ENCODE measurements at regions not wholly inside any gene's neighbourhood (a gene's known extent, or its start where the extent isn't known, plus 50 kb on each side); places are given as distances from the start of the nearest gene placed in this dataset.

DNA sequence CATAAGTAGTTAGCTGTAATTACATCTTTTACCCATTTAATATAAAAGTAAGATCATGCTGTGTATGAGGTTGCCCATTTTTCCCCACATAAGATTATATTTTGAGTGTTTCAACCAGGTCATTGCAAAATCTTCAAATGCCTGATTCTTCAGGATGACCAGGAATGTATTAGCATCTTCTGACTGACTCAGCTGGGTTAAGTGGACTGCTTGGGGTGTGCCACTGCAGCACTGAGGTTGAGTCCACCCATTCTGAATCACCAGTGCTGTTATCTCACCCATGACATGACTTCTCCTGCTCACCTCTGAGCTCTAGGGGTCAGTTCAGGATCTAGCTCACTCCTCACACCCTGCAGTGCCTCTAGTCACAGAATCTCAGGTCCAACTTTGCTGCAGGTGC is 576.7 kb upstream of the ZEB2 start:
- no peak for DNase-seq (ENCODE audit: low spot score)

DNA sequence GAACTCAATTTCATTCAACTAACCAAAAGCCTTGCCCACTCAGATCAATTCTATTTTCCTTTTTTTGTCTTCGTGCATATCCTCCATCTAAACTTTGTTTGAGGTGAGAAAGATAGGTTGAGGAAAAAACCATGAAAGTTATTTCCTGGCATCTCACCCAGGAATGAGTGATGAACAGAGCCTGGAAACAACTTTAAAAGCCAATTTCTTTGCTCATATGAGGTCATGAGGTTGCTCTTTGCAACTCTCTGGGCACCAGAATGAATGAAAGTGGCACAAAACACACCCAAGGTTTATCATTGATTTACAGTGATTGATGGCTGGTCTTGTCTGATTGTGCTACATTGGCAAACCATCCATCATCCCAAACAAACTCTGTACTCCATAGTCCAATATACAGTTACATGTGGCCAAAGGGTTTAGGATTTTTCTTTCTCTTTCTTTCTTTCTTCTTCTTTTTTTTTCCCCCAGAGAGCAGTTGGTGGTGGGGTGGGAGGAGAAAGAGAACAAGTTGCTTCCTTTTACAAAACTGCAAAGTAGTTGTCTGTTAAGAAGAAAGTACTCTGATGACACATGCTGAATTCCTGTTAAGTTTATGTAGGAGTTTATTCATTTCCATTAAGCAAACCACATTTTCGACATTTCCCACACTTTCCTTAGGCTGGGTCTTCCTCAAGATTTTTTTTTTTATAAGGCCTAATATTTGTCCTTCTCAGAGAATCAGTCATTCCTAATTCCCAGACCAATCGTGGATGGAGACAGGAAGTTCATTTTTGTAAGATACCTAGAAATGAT is 575.9 kb upstream of the ZEB2 start:
- no peak for DNase-seq (ENCODE audit: low spot score)

- no peak for DNase-seq (ENCODE audit: low spot score)
Measured at GRCh38 chr2:145094370-145094769, 574.5 kb upstream of the ZEB2 start.

- no peak for DNase-seq (ENCODE audit: low spot score)
Measured at GRCh38 chr2:145091967-145092366, 572.0 kb upstream of the ZEB2 start.

DNA sequence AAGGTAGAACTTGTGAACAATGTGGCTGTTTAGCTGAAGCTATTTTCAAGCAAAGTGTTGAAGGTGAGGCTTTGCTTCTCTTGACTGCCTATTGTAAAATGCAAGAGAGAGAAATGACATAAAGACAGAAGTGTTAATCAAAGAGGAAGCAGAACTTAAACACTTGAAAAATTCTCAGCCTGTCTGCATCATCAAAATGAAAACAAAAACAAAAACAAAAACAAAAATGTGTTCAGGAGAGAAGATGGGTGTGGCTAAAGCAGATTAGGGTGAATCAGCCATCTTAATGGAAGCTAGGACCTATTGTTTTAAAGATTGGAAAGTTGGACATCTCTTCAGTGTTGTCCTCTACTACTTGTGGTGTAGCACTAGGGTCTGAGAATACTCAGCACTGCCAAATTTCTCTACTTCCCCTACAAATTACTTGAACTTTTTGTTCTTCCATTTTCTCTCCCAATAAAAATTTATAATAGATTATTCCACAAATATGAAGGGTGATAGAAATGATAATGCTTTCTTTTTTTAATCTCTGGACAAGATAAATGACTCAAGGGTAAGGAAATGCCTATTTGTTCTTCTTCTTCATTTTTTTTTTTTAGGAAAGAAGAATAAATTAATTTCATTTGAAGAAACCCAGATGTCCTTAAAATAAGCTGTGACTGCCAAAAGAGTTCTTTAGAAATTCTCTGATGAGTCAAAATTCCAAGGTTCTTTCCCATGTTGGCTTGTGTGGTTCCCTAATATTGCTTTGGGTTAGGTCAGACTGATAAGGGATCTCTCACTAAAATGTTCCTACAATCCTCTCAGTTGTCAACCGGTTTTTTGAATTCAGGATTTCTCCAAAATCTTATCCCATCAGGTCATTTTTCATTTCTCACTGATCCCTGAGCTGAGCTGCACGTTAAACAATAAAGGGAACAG is 571.2 kb upstream of the ZEB2 start:
- DNase-seq (ENCODE audit: low spot score): no peak

- DNase-seq (ENCODE audit: low spot score): no peak
Measured at GRCh38 chr2:145088756-145089155, 568.8 kb upstream of the ZEB2 start.

- no peak for DNase-seq (ENCODE audit: low spot score)
Measured at GRCh38 chr2:145086910-145087309, 567.0 kb upstream of the ZEB2 start.

- DNase-seq (ENCODE audit: low spot score): no peak
Measured at GRCh38 chr2:145085612-145086011, 565.7 kb upstream of the ZEB2 start.

DNA sequence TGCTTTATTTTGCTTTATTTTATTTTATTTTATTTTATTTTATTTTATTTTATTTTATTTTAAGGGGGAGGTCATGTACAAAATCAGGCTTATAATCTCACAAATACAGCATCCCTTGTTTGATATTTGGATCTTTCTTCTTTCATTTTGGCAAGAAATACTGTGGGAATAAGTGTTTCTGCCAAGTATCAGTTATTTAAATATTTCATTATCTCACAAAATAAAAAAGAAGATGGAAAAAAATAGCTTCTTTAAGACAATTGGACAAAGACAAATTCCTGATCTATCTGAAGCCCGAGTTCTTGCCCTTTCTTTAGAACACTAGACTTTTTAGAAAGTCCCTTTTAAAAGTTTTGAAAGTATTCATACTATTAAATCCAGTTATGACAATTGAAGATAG is 560.5 kb upstream of the ZEB2 start:
- no peak for DNase-seq (ENCODE audit: low spot score)

- DNase-seq (ENCODE audit: low spot score): no peak
Measured at GRCh38 chr2:145079641-145080040, 559.7 kb upstream of the ZEB2 start.

GRCh38 chr2:145078923-145079322 is 559.0 kb upstream of the ZEB2 start:
- DNase-seq (ENCODE audit: low spot score): no peak

DNA sequence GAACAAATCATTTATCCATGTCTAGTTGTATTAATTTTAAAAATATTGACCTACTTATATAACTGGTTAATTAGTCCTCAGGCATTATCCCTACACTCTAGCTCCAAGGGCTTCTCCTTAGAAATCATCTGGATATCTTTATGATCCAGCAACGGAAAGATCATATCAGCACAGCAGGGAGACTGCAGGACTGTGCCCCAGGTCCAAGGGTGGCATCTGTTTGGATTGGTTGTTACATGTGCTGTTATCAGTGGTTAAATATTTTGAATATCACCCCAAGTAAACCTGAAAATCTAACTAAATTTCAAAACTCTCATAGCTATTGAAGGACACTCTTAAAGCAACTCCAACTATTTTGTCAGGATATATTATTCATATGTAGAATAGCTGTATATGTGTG is 556.2 kb upstream of the ZEB2 start:
- no peak for DNase-seq (ENCODE audit: low spot score)

- DNase-seq (ENCODE audit: low spot score): no peak
Measured at GRCh38 chr2:145075454-145076062, 555.6 kb upstream of the ZEB2 start.

DNA sequence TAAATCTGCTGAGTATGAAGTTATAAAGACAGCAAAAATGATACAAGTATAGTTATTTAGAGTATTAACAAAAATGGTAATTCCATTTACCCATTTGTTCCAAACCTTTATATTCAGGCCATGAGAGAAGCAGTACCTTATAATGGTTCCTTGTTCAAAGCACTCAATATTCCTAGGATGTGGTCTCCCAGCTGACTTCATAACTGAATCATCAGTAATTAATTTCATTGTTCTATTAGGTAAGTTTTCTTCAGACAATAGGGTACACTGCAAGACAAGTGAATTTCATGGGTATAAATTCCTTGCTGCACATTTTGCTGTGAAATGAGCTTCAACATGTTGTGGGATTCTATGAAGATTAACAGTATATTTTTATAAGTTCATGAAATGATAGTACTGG is 550.8 kb upstream of the ZEB2 start:
- DNase-seq (ENCODE audit: low spot score): no peak

DNA sequence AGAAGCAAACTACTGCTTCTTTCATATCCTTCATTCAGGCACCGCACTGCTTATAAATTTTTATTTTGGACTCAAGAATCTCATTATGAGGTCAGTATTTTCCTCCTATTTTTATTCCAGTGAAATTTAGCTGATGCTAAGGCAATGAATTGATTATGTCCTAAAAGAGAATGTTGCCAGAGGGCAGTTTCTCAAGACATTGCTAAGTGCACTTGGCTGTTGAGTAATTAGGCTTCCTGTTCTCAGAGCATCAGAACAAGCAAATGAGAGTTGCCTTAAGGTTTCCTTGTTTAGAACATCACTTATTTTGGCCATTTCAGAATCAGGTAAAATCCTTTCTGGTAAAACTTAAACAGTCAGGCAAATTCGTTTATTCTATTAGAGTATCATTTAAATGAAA is 548.6 kb upstream of the ZEB2 start:
- DNase-seq (ENCODE audit: low spot score): no peak

GRCh38 chr2:145067549-145068030 is 547.7 kb upstream of the ZEB2 start:
- DNase-seq (ENCODE audit: low spot score): no peak

GRCh38 chr2:145066856-145067548 is 547.1 kb upstream of the ZEB2 start:
- no peak for DNase-seq (ENCODE audit: low spot score)

- DNase-seq (ENCODE audit: low spot score): no peak
Measured at GRCh38 chr2:145066151-145066661, 546.3 kb upstream of the ZEB2 start.

DNA sequence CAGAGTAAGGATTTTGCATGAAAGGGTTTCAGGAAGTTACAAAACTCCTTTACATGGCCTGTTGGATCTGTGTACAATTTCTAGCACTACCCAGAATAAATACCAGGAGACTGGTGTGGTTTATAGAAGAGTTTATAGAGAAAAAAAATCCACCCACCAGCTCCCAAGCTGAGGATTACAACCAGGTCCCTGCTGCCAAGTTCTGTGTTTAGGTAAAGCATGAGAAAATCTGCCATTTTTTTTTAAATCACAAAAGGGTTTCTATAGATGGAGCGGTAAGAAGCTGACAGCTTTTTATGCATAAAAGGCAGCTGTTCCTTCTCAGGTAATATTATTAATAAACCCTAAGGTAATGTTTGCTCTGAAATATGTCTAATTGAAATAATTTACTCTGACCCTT is 545.4 kb upstream of the ZEB2 start:
- DNase-seq (ENCODE audit: low spot score): no peak

DNA sequence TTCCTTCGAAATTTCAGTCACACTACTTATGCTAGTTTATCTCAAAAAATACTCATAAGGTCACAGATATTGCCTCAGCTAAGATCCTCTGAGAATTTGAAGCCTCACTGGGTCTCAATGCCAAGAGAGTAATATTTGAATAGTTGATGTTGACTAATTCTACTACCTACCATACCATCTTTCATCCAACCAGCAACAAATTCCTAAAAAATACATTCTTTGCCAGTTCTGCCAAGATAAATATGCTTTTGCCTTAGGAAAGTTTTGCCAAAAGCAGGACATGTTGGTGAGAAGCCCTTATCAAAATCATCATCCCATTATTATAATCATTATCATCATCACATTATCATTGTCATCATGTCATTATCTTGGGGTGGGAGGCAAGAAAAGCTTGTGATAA is 544.6 kb upstream of the ZEB2 start:
- DNase-seq (ENCODE audit: low spot score): no peak

GRCh38 chr2:145060876-145061275 is 541.0 kb upstream of the ZEB2 start:
- DNase-seq (ENCODE audit: low spot score): no peak

All from mesenteric fat pad (tissue), 1 donor.